ENCODE measurements at regions not wholly inside any gene's neighbourhood (a gene's known extent, or its start where the extent isn't known, plus 50 kb on each side); places are given as distances from the start of the nearest gene placed in this dataset.

DNA sequence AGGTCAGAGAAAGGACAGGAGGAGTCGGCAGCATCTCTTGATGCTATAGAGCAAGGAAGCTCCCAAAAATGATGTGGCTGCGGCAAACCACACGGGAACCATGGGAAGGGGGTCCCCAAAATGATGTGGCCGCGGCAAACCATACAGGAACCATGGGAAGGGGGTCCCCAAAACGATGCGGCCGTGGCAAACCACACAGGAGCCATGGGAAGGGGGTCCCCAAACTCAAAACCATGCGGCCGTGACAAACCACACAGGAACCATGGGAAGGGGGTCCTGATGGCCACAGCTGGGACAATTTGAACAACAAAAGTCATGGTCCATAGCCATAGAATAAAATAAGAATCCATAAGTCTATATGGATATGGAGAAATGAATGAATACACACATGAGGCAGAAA is 58.4 kb upstream of the GLI2 start:
- no peak overlapping the region for H4K91ac ChIP-seq (ENCODE audit: insufficient read length, low read depth, low read length)

More for the DNA sequence above, 58.4 kb upstream of the GLI2 start:
- no peak overlapping the region for H3K18ac ChIP-seq (ENCODE audit: insufficient read length, low read depth, low read length)
- H2AK5ac ChIP-seq (ENCODE audit: insufficient read length, low read length), result no peak overlapping the region
- H3K9ac ChIP-seq (ENCODE audit: extremely low read depth, insufficient read length, low read length), result no peak overlapping the region
- no peaks in the 10 kb centered on the region for H3K27me3 ChIP-seq (ENCODE audit: insufficient read depth, low read length)
- H2BK12ac ChIP-seq (ENCODE audit: insufficient read length, low read depth, low read length), result no peak overlapping the region
- no peaks in the 10 kb centered on the region for H3K23me2 ChIP-seq (ENCODE audit: insufficient read length, low read depth, low read length, poor library complexity, severe bottlenecking)
- H2BK5ac ChIP-seq (ENCODE audit: insufficient read length, low read length), result no peak overlapping the region
- no peaks in the 10 kb centered on the region for H3K4me1 ChIP-seq (ENCODE audit: insufficient read depth, low read length)
- H3T11ph ChIP-seq (ENCODE audit: low read length), result no peak overlapping the region
- no peaks in the 10 kb centered on the region for H3K9me3 ChIP-seq (ENCODE audit: control insufficient read depth, low read depth, low read length)
- H3K23ac ChIP-seq (ENCODE audit: insufficient read length, low read depth, low read length), result no peak overlapping the region
- no peak overlapping the region for H3K4me3 Mint-ChIP-seq
- TF ChIP-seq, protein P1, sequence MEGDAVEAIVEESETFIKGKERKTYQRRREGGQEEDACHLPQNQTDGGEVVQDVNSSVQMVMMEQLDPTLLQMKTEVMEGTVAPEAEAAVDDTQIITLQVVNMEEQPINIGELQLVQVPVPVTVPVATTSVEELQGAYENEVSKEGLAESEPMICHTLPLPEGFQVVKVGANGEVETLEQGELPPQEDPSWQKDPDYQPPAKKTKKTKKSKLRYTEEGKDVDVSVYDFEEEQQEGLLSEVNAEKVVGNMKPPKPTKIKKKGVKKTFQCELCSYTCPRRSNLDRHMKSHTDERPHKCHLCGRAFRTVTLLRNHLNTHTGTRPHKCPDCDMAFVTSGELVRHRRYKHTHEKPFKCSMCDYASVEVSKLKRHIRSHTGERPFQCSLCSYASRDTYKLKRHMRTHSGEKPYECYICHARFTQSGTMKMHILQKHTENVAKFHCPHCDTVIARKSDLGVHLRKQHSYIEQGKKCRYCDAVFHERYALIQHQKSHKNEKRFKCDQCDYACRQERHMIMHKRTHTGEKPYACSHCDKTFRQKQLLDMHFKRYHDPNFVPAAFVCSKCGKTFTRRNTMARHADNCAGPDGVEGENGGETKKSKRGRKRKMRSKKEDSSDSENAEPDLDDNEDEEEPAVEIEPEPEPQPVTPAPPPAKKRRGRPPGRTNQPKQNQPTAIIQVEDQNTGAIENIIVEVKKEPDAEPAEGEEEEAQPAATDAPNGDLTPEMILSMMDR (conservative IDR thresholded peaks at IDR 0.05), result no peak
- H4K20me1 ChIP-seq (ENCODE audit: control insufficient read depth, insufficient read depth, insufficient read length), result no peaks in the 10 kb centered on the region
- no peak overlapping the region for H4K8ac ChIP-seq (replicated peaks; ENCODE audit: insufficient read length, low read depth, low read length)
- peaks cover 2 to 3% of the 10 kb centered on the region in 2 experiments; a peak in 1 of 4 replicates for H3K4me1 Mint-ChIP-seq
- no peak overlapping the region for H2BK120ac ChIP-seq (ENCODE audit: low read depth, low read length, poor library complexity, severe bottlenecking)
- no peak overlapping the region for H3K27ac ChIP-seq (ENCODE audit: insufficient read length, low read depth, low read length)
- H3K56ac ChIP-seq (ENCODE audit: insufficient read length, low read depth, low read length), result no peak overlapping the region
- peaks cover 89% of the 10 kb centered on the region for H3K27me3 Mint-ChIP-seq (ENCODE audit: low read depth)
- H3K9me3 Mint-ChIP-seq, result no peaks in the 10 kb centered on the region; a peak in 2 of 5 replicates
- H3K79me1 ChIP-seq (ENCODE audit: insufficient read depth, low read depth, low read length, poor library complexity, severe bottlenecking), result no peaks in the 10 kb centered on the region
- H2AFZ ChIP-seq (ENCODE audit: low read length), result no peak overlapping the region
- H2BK15ac ChIP-seq (ENCODE audit: low read depth, low read length), result no peak overlapping the region
- H3K4me2 ChIP-seq (ENCODE audit: insufficient read depth, insufficient read length, low read length), result no peak overlapping the region
- DNase-seq, result no peak
- no peak overlapping the region for H3K27ac Mint-ChIP-seq
- no CpG with 5 or more reads among the region's 10 CpGs for WGBS (ENCODE audit: extremely low coverage, insufficient read length, low lambda C conversion rate)
- no peaks in the 10 kb centered on the region for H3K79me2 ChIP-seq (ENCODE audit: insufficient read depth, low read length)
- no peak overlapping the region for H2BK20ac ChIP-seq (ENCODE audit: low read depth, low read length, poor library complexity, severe bottlenecking)
- H3K14ac ChIP-seq (ENCODE audit: insufficient read depth, low read length), result no peak overlapping the region
- no peak overlapping the region for H3K4ac ChIP-seq (ENCODE audit: low read depth, low read length)
- H4K5ac ChIP-seq (ENCODE audit: insufficient read length, low read depth, low read length), result no peak overlapping the region
- H3K36me3 Mint-ChIP-seq (ENCODE audit: insufficient read depth in 1 of 3, low read depth in 3 of 3), result no peaks in the 10 kb centered on the region

All from H9 (cell line).